ENCODE measurements at regions not wholly inside any gene's neighbourhood (a gene's known extent, or its start where the extent isn't known, plus 50 kb on each side); places are given as distances from the start of the nearest gene placed in this dataset.

DNA sequence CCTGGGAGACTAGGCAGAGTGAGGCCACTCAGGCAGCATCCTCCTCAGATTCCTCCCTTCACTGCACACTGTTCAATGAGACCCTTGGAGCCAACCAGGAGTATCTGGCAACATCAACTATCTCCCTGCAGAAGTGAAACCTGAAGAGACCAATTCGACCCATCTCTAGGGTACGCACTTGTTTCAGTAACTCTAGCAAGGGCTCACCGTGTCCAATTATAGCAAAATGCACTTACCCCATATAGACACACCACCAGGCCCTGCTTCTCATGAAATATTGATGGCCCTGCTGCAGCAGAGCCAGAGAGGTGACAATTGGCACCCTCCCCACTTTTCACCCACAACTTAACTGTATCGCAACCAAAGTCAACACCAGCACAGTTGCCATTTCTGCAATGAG is 196.1 kb upstream of the IGF1R start:
- Histone ChIP-seq H3K27me3 (ENCODE audit: control insufficient read depth, insufficient read depth, low read length) (no peaks in the 10 kb centered on the region), H3K36me3 (replicated peaks; ENCODE audit: control insufficient read depth, insufficient read depth, low read length) (no peaks in the 10 kb centered on the region), H3K4me3 (ENCODE audit: insufficient read depth, low read depth, low read length) (no peak overlapping the region)
- DNase-seq, result no peak

DNA sequence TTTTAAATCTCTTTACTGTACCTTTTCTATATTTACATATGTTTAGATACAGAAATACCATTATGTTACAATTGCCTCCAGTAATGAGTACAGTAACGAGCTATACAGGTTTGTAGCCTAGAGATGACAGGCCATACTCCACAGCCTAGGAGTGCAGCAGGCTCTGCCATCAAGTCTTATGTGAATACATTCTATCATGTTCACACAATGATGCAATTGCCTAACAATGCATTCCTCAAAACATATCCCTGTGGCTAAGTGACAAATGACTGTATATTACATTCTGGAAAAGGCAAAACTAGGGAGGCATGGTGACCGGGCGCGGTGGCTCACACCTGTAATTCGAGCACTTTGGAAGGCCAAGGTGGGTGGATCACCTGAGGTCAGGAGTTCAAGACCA is 192.4 kb upstream of the IGF1R start:
- H3K27me3 ChIP-seq (ENCODE audit: control insufficient read depth, insufficient read depth, low read length), result no peaks in the 10 kb centered on the region
- H3K4me3 ChIP-seq (ENCODE audit: insufficient read depth, low read depth, low read length), result no peak overlapping the region
- no peak for DNase-seq
- H3K36me3 ChIP-seq (replicated peaks; ENCODE audit: control insufficient read depth, insufficient read depth, low read length), result no peaks in the 10 kb centered on the region

DNA sequence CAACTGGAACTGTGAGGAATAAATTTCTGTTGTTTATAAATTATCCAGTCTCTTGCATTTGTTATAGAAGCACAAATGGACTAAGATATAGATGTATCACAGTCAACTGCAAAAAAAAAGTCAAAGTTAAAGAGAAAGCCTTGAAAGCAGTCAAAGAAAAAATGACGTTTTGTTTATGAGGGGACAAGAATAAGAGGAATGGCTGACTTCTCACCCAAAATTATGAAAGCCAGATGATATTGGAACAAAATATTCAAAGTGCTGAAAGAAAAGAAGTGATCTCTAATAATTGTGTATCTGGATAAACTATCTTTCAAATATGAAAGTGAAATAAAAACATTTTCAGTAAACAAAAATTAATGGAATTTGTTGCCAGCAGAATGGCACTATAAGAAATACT is 171.8 kb upstream of the IGF1R start:
- Histone ChIP-seq H3K4me3 (ENCODE audit: insufficient read depth, low read depth, low read length) (no peak overlapping the region), H3K27me3 (ENCODE audit: control insufficient read depth, insufficient read depth, low read length) (no peaks in the 10 kb centered on the region), H3K36me3 (replicated peaks; ENCODE audit: control insufficient read depth, insufficient read depth, low read length) (no peaks in the 10 kb centered on the region)
- no peak for DNase-seq

DNA sequence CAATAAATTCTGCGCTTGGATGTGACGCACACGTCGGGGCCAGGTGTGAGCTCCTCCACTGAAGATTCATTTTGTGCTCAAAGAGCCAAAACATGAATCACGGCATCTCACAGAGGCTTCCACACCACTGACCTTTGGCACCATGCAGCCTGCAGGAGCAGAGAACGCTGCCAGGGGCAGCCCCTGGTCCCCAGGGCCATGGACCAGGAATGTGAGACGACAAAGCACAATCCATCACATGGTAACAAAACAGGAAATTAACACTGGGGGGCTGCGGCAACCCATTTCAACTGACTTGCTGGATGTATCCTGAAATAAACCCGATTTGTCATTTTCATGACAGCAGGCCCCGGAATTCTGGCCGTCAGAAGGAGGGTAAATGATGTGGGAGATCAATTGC is 167.5 kb upstream of the IGF1R start:
- DNase-seq, result no peak
- H3K27me3 ChIP-seq (ENCODE audit: control insufficient read depth, insufficient read depth, low read length), result no peaks in the 10 kb centered on the region
- H3K36me3 ChIP-seq (replicated peaks; ENCODE audit: control insufficient read depth, insufficient read depth, low read length), result no peaks in the 10 kb centered on the region
- no peak overlapping the region for H3K4me3 ChIP-seq (ENCODE audit: insufficient read depth, low read depth, low read length)

DNA sequence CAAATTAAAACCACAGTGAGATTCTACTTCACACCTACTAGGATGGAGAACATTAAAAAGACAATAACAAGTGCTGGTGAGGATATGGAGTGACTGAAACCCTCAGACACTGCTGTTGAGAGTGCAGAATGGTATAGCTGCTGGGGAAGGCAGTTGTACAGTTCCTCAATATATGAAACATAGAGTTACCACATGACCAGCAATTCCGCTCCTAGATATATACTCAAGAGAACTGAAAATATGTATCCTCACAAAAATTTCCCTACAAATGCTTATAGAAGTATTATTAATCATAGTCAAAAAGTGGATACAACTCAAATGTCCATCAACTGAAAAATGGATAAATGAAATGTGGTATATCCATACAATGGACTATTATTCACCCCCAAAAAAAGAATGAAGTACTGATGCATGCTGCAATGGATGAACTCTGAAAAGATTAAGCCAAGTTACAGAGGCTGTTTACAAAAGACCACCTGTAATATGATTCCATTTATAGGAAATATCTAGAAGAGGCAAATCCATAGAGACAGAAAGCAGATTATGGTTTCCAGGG is 164.7 kb upstream of the IGF1R start:
- Histone ChIP-seq H3K4me3 (ENCODE audit: insufficient read depth, low read depth, low read length) (no peak overlapping the region), H3K36me3 (replicated peaks; ENCODE audit: control insufficient read depth, insufficient read depth, low read length) (no peaks in the 10 kb centered on the region), H3K27me3 (ENCODE audit: control insufficient read depth, insufficient read depth, low read length) (no peaks in the 10 kb centered on the region)
- DNase-seq, result no peak

DNA sequence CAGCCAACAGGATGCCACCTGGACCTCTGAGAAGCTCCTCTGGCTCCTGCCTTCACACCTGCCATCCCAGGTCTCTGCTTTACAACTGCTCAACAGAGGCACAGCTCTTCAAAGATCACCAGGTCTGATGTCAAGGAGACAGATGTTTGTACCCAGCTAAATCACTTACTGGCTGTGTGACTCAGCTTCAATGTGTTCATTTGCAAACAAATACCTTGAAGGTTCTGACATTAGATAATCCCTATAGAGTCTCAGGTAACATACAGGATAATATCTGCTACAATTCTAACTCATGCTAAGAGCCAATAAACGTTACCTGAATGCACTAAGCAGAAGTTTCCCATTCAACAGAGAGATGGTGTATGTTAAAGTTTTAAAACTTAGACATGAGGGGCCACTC is 163.4 kb upstream of the IGF1R start:
- DNase-seq, result no peak
- Histone ChIP-seq H3K4me3 (ENCODE audit: insufficient read depth, low read depth, low read length) (no peak overlapping the region), H3K27me3 (ENCODE audit: control insufficient read depth, insufficient read depth, low read length) (no peaks in the 10 kb centered on the region), H3K36me3 (replicated peaks; ENCODE audit: control insufficient read depth, insufficient read depth, low read length) (no peaks in the 10 kb centered on the region)

DNA sequence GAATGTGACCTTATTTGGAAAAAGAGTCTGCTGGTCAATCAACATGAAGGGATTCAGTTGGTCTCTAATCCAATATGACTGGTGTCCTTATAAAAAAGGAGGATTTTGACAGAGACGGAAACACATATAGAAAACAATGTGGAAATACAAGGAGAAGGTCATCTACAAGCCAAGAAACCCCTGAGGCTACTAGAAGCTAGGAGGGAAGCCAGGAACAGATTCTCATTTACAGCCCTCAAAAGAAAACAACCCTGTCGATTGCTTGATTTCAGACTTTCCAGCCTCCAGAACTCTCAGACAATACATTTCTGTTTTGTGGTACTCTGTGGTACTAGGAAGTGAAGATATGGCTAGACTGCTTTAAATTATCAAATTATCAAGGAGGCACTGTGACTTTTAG is 162.9 kb upstream of the IGF1R start:
- no peak for DNase-seq
- Histone ChIP-seq H3K27me3 (ENCODE audit: control insufficient read depth, insufficient read depth, low read length) (no peaks in the 10 kb centered on the region), H3K36me3 (replicated peaks; ENCODE audit: control insufficient read depth, insufficient read depth, low read length) (no peaks in the 10 kb centered on the region), H3K4me3 (ENCODE audit: insufficient read depth, low read depth, low read length) (no peak overlapping the region)

DNA sequence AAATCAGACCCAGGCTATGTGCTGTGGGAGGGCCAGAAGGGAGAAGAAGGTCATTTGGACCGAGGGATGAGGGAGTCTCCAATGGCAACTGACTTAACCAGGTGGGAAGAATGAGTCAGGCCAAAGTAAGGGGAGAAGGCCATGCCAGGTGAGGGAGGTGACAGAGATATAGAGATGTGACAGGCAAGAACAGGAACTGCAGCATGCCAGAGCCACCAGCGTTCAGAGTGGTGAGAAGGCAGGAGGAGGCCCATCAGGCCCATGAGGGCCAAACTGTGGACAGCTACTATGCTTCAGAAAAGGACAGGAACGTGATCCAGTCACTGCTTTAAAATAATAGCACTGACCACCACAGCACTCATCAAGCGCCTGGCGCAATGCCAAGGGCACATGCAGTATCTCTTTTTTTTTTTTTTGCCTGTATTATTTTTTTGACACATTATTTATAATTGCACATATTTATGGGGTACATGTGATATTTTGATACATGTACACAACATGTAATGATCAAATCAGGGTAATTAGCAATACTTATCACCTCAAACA is 154.3 kb upstream of the IGF1R start:
- no peaks in the 10 kb centered on the region for H3K27me3 ChIP-seq (ENCODE audit: control insufficient read depth, insufficient read depth, low read length)
- no peaks in the 10 kb centered on the region for H3K36me3 ChIP-seq (replicated peaks; ENCODE audit: control insufficient read depth, insufficient read depth, low read length)
- no peak overlapping the region for H3K4me3 ChIP-seq (ENCODE audit: insufficient read depth, low read depth, low read length)
- DNase-seq, result no peak

DNA sequence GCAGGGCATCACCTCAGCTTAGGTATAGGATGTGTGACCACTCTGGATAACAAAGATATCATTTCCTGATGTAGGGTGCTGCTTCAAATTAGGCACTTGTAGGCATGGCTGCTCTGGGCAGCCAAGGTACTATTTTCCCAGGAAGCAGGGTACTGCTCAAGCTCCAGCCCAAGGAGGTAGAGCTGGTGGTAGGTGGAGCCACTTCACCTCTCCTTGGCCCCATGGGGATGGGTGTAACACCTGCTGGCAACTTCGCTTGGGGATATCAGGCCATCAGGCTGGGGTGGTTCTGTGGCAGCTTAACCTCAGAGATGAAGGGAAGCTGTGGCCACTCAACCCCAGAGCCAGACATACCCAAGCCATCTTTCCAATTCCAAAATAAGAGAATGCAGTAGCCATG is 147.1 kb upstream of the IGF1R start:
- Histone ChIP-seq H3K4me3 (ENCODE audit: insufficient read depth, low read depth, low read length) (no peak overlapping the region), H3K36me3 (replicated peaks; ENCODE audit: control insufficient read depth, insufficient read depth, low read length) (no peaks in the 10 kb centered on the region), H3K27me3 (ENCODE audit: control insufficient read depth, insufficient read depth, low read length) (no peaks in the 10 kb centered on the region)
- DNase-seq, result no peak

DNA sequence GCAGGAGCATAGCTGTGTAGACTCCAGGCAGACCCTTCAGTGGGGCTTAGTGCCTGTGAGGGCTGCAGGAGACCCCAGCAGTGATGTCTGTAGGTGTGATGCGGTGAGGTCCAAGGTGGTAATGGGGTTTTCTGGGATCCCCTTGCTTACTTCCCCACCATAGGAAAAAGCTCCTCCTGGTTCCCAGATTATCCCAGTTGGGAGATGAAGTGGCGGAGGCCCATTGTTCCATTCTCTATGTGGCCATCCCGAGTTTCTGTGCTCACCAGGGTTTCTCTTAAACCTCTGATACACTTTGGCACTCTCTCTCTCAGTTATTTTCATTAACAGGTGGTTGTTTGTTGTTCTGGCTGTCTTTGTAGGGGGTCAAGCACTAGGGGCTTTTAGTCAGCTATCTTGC is 146.7 kb upstream of the IGF1R start:
- no peak for DNase-seq
- no peaks in the 10 kb centered on the region for H3K27me3 ChIP-seq (ENCODE audit: control insufficient read depth, insufficient read depth, low read length)

DNA sequence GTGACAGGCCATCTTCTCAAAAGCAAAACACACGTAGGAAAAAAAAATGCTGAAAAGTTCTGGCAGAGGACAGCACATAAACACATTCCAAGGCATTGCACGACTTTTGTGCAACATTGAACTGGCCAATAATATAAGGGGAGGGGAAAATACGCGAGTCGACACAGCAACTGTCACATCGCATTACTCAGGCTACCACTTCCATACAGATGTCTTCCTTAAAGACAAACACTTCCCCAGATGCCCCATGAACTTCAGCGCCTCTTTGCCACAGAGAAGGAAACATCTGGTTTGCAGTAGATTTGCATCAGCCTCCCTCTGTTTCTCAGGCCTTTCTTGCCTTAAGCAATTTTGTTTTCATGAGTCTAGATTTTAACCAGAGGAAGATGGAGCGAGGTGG is 144.4 kb upstream of the IGF1R start:
- H3K36me3 ChIP-seq (replicated peaks; ENCODE audit: control insufficient read depth, insufficient read depth, low read length), result no peaks in the 10 kb centered on the region
- DNase-seq, result no peak
- no peaks in the 10 kb centered on the region for H3K27me3 ChIP-seq (ENCODE audit: control insufficient read depth, insufficient read depth, low read length)
- no peak overlapping the region for H3K4me3 ChIP-seq (ENCODE audit: insufficient read depth, low read depth, low read length)

More for the DNA sequence above, 146.7 kb upstream of the IGF1R start:
- Histone ChIP-seq H3K36me3 (replicated peaks; ENCODE audit: control insufficient read depth, insufficient read depth, low read length) (no peaks in the 10 kb centered on the region), H3K4me3 (ENCODE audit: insufficient read depth, low read depth, low read length) (no peak overlapping the region)

DNA sequence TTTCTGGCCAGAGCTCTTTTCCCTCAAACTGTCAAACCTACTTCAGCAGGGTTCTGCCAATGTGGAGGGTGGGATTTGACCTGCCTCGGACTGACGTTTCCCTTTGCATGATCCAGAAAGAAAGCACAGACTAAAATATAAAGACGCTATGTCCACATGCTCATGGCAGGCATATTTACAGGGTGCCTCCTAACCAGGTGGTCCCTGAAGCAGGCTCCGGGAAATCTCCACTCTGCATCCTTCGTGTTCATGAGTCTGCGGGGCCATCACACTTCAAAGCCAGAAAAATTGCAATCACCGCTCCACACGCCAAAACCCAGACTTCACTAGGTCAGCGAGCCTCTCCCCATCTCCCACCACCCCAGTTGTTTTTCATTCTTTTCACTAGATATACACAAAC is 143.3 kb upstream of the IGF1R start:
- H3K27me3 ChIP-seq (ENCODE audit: control insufficient read depth, insufficient read depth, low read length), result no peaks in the 10 kb centered on the region
- DNase-seq, result no peak
- no peak overlapping the region for H3K4me3 ChIP-seq (ENCODE audit: insufficient read depth, low read depth, low read length)

DNA sequence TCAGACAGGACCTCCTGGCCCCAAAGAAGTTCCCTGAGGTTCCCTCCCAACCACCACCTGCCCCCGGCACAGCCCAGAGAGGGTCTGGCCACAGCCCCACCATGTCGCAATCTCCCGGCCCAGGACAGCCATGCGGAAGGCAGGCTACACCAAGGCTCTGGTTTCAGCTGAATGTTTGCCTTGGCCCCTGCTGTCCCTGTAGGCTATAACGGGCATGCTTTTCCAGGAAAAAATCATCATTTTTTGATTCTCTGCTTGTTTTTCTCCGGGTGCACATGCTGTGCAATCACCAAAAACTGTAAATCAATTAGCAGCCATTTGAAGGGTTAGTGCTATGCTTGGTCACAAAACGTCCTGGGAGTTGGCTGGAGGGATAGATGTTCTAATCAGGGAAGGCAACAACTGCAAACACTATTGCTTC is 142.7 kb upstream of the IGF1R start:
- H3K36me3 ChIP-seq (replicated peaks; ENCODE audit: control insufficient read depth, insufficient read depth, low read length), result no peaks in the 10 kb centered on the region
- H3K27me3 ChIP-seq (ENCODE audit: control insufficient read depth, insufficient read depth, low read length), result no peaks in the 10 kb centered on the region
- DNase-seq, result no peak
- no peak overlapping the region for H3K4me3 ChIP-seq (ENCODE audit: insufficient read depth, low read depth, low read length)

More for the DNA sequence above, 143.3 kb upstream of the IGF1R start:
- no peaks in the 10 kb centered on the region for H3K36me3 ChIP-seq (replicated peaks; ENCODE audit: control insufficient read depth, insufficient read depth, low read length)

DNA sequence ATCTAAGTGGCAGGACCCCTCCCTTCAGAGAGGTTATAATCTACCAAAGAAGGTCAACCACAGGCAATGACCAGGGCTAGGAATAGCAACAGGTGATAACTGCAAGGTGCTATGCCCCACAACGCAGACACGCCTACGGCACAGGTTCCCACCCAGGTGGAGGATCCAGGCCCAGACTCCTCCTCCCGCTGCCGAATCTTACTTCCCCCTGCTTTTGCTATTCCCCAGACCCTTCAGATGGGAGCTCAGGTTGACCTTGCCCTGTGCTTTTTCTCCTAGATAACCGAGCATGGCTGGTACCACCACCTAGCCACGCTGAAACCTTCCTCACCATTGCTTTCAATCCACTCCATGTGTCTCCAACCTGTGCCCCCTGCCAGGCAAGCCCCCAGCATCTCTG is 142.2 kb upstream of the IGF1R start:
- H3K36me3 ChIP-seq (replicated peaks; ENCODE audit: control insufficient read depth, insufficient read depth, low read length), result no peaks in the 10 kb centered on the region
- H3K4me3 ChIP-seq (ENCODE audit: insufficient read depth, low read depth, low read length), result no peak overlapping the region
- no peak for DNase-seq
- no peaks in the 10 kb centered on the region for H3K27me3 ChIP-seq (ENCODE audit: control insufficient read depth, insufficient read depth, low read length)

DNA sequence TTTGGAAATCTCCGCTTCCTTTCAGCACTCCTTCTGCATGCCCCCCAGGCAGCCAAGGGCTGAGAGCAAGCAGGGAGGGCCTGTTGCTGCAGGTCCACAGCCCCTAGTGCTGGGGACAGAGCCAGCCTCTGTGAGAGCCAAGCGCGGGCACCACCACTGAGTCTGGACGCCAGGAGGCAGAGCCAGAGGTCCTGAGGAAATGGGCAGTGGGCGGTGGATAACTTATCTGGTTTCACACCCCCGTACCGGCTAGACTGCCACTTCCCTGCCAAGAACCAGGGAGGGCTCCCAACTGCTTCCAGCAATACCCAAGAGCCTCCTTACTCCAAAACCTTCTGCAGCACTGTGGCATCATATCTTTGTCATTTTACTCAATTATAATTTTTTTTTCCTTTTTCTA is 141.6 kb upstream of the IGF1R start:
- H3K4me3 ChIP-seq (ENCODE audit: insufficient read depth, low read depth, low read length), result no peak overlapping the region
- no peak for DNase-seq
- no peaks in the 10 kb centered on the region for H3K36me3 ChIP-seq (replicated peaks; ENCODE audit: control insufficient read depth, insufficient read depth, low read length)
- H3K27me3 ChIP-seq (ENCODE audit: control insufficient read depth, insufficient read depth, low read length), result no peaks in the 10 kb centered on the region

DNA sequence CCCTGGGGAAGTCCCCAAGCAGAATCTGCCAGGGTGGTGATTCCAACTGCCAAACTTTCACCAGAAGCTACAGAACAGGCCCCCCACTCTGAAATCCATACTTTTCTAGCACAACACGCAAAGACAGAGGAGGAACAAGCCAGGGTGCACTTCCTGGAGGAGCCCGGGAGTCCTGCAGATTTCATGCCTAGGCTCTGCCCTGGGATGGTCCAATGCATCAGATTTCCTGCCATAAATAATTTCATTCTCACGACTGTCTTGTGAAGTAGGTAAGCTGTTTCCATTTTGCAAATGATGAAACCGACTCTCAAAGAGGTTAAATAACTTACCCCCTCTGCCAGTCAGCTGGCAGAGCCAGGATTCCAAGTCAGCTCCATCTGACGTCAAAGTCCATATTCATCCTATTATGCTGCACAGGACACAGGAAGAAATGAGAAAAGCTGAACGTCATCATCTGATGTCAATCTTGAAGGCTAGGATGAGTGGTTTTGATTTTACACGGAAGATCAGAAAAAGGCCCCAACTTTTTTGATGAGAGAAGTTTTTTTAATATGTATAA is 134.8 kb upstream of the IGF1R start:
- Histone ChIP-seq H3K4me3 (ENCODE audit: insufficient read depth, low read depth, low read length) (no peak overlapping the region), H3K27me3 (ENCODE audit: control insufficient read depth, insufficient read depth, low read length) (no peaks in the 10 kb centered on the region), H3K36me3 (replicated peaks; ENCODE audit: control insufficient read depth, insufficient read depth, low read length) (no peaks in the 10 kb centered on the region)
- DNase-seq, result no peak
